Calu3 (cell line): ENCODE measurements at regions not wholly inside any gene's neighbourhood (a gene's known extent, or its start where the extent isn't known, plus 50 kb on each side); places are given as distances from the start of the nearest gene placed in this dataset.
"Not testable (repeated sequence)": the region's sequence is repeated elsewhere in the genome, so short reads cannot be mapped to it uniquely, and the experiment has no call there.

Experiments used
- BruUV-seq: library from RNA; stranded (reverse); fragments of 400-500 nt; replicated peaks from 2 replicates; lab custom pipeline; 2021; lab: Mats Ljungman, UMichigan
- CTCF ChIA-PET: fragments of 300-600 bp; sonication (Branson Sonifier 250); formaldehyde crosslinking; loops from one replicate; lab custom pipeline; 2022; ENCODE audit warnings: antibody characterized with exemption; lab: Charles Lee
- DNase-seq: peaks from one replicate; pipeline ENCODE4 v3.0.0; 2022
- H3K27ac Mint-ChIP-seq: one replicate; pipeline ENCODE4 v1.8.0; 2022; ENCODE audit warnings: mixed read lengths; ENCODE audit not compliant: unreplicated experiment
- H3K27me3 Mint-ChIP-seq: one replicate; pipeline ENCODE4 v1.8.0; 2022; ENCODE audit warnings: mixed read lengths; ENCODE audit not compliant: unreplicated experiment
- H3K36me3 Mint-ChIP-seq: one replicate; pipeline ENCODE4 v1.8.0; 2022; ENCODE audit warnings: mild to moderate bottlenecking, moderate library complexity, mixed read lengths; ENCODE audit not compliant: insufficient read depth, unreplicated experiment
- H3K4me1 Mint-ChIP-seq: one replicate; pipeline ENCODE4 v1.8.0; 2022; ENCODE audit warnings: mild to moderate bottlenecking, low read depth, mixed read lengths; ENCODE audit not compliant: unreplicated experiment
- H3K4me3 Mint-ChIP-seq: one replicate; pipeline ENCODE4 v1.8.0; 2022; ENCODE audit warnings: mild to moderate bottlenecking, low read depth, moderate library complexity, mixed read lengths; ENCODE audit not compliant: unreplicated experiment
- H3K9me3 Mint-ChIP-seq: one replicate; pipeline ENCODE4 v1.8.0; 2022; ENCODE audit warnings: low read depth, mixed read lengths; ENCODE audit not compliant: unreplicated experiment
- CTCF ChIP-seq: fragments of 200-600 bp; IDR thresholded peaks from one replicate; pipeline ENCODE4 v1.8.0; 2022; ENCODE audit warnings: antibody characterized with exemption; ENCODE audit not compliant: unreplicated experiment
- intact Hi-C: fragments of 100-400 bp; cut with micrococcal nuclease; formaldehyde crosslinking; loops from one replicate; pipeline ENCODE4 v1.10.0; 2022; ENCODE audit not compliant: unreplicated experiment

- H3K4me1 Mint-ChIP-seq, result peaks cover 8% of the 10 kb centered on the region
- peak; percentile 4 for DNase-seq
- H3K36me3 Mint-ChIP-seq, result no peaks in the 10 kb centered on the region
- H3K4me3 Mint-ChIP-seq, result no peak overlapping the region
- no TSS peak for BruUV-seq
- H3K27me3 Mint-ChIP-seq, result no peaks in the 10 kb centered on the region
- intact Hi-C loops, result no loop called here
- CTCF ChIA-PET, result interaction anchor here (0.5 kb wide), 1 partner anchor 991 kb away, joined by 3 read pairs; no protein-coding TSS in a partner anchor
- H3K27ac Mint-ChIP-seq, result no peak overlapping the region
- peaks cover 5% of the 10 kb centered on the region for H3K9me3 Mint-ChIP-seq
- no peak for TF ChIP-seq CTCF
Measured at GRCh38 chr11:16511116-16512114, 155.1 kb upstream of the SOX6 start.

GRCh38 chr11:16505481-16505880 lies 149.1 kb upstream of the SOX6 start:
- DNase-seq, result no peak
- Mint-ChIP-seq H3K36me3 (no peaks in the 10 kb centered on the region), H3K27ac (no peak overlapping the region), H3K27me3 (no peaks in the 10 kb centered on the region), H3K4me1 (no peaks in the 10 kb centered on the region), H3K9me3 (peaks cover 14% of the 10 kb centered on the region), H3K4me3 (no peak overlapping the region)
- intact Hi-C loops, result no loop called here
- BruUV-seq, result no TSS peak
- CTCF ChIA-PET, result no interaction called here
- no peak for TF ChIP-seq CTCF

DNA sequence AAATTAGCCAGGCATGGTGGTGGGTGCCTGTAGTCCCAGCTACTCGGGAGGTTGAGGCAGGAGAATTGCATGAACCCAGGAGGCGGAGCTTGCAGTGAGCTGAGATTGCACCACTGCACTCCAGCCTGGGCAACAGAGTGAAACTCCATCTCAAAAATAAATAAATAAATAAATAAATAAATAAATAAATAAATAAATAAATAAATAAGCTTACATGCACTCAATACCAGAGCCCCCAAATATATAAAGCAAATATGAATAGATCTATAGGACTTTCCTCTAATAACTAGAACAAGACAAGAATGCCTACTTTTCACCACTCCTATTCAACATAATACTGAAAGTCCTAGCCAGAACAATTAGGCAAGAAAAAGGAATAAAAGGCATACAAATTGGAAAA lies 147.5 kb upstream of the SOX6 start:
- DNase-seq, H3K27ac Mint-ChIP-seq, intact Hi-C loops, H3K27me3 Mint-ChIP-seq, BruUV-seq, H3K4me3 Mint-ChIP-seq, H3K36me3 Mint-ChIP-seq, H3K4me1 Mint-ChIP-seq: not testable (repeated sequence)
- H3K9me3 Mint-ChIP-seq, result peaks cover 14% of the 10 kb centered on the region
- CTCF ChIA-PET, result interaction anchor here (0.6 kb wide), 1 partner anchor 339 kb away, joined by 3 read pairs; no protein-coding TSS in a partner anchor

- intact Hi-C loops, result no loop called here
- H3K27me3 Mint-ChIP-seq, result no peaks in the 10 kb centered on the region
- H3K9me3 Mint-ChIP-seq, result peaks cover 3% of the 10 kb centered on the region
- no peak for DNase-seq
- BruUV-seq, result no TSS peak
- no peak overlapping the region for H3K4me3 Mint-ChIP-seq
- CTCF ChIA-PET, result no interaction called here
- no peaks in the 10 kb centered on the region for H3K4me1 Mint-ChIP-seq
- no peak overlapping the region for H3K27ac Mint-ChIP-seq
- TF ChIP-seq CTCF, result no peak
- no peaks in the 10 kb centered on the region for H3K36me3 Mint-ChIP-seq
Measured at GRCh38 chr11:16494918-16495691, 138.8 kb upstream of the SOX6 start.
